HS-27A (cell line): ENCODE measurements at regions not wholly inside any gene's neighbourhood (a gene's known extent, or its start where the extent isn't known, plus 50 kb on each side); places are given as distances from the start of the nearest gene placed in this dataset.
"Not testable (repeated sequence)": the region's sequence is repeated elsewhere in the genome, so short reads cannot be mapped to it uniquely, and the experiment has no call there.

Experiments
- DNase-seq: peaks from one replicate; pipeline ENCODE4 v3.0.0-alpha.2; 2012; ENCODE audit warnings: low read depth, missing footprints

DNA sequence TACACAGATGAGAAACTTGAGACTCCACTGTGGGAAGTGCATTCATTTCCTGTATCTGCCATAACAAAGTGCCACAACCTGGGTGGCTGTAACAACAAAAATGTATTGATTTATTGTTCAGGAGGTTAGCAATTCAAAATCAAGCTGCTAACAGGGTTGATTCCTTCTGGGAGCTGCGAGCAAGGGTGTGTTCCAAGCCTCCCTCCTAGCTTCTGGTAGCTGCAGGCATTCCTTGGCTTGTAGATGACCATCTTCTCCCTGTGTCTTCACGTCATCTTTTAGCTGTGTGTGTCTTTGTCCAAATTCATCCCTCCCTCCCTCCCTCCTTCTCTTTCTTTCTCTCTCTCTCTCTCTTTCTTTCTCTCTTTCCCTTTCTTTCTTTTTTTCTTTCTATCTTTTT is 258.1 kb downstream of the MSX2 start:
- DNase-seq: no peak

GRCh38 chr5:174981416-174981815 is 257.0 kb downstream of the MSX2 start:
- no peak for DNase-seq

- DNase-seq: no peak
Observed at GRCh38 chr5:174980952-174981351, 256.6 kb downstream of the MSX2 start.

DNA sequence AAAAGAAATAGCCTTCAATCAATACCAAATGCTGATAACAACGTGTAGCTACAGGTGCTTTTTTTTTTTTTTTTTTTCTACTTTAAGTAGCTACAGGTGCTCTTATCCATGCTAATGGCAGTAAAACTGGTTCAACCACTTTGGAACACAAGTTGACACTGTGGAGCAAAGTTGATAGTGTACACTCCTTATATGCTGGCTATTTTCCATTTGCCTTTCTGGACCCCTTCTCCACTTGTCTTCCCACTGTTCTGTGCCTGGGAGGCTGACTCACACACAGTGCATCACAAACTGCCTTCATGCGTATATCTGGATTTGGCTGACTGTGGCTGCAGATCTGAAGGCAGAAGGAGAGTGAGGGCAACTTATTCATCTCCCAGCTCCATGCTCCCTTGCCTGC is 247.9 kb downstream of the MSX2 start:
- no peak for DNase-seq

GRCh38 chr5:174971210-174971609 is 246.8 kb downstream of the MSX2 start:
- DNase-seq: no peak

DNA sequence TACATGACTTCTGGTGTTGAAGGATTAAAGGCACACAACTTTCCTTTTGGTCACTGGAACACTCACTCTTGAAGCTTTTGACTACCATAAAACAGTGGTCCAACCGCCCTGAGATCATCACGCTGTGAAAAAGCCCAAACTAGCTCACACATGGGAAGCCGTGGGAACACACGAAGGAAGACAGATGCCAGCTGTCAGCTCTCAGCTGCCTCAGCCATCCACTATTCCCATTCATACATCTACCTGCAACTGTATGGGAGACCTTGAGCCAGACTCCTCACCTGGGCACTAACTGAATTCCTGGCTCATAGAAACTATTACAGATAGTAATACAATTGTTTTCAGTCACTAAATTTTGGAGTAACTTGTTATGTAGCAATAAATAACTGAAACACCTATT is 246.1 kb downstream of the MSX2 start:
- DNase-seq: no peak

- no peak for DNase-seq
Observed at GRCh38 chr5:174953871-174954270, 229.5 kb downstream of the MSX2 start.

- DNase-seq: peak; percentile 8
Observed at GRCh38 chr5:174951151-174951780, 226.9 kb downstream of the MSX2 start.

DNA sequence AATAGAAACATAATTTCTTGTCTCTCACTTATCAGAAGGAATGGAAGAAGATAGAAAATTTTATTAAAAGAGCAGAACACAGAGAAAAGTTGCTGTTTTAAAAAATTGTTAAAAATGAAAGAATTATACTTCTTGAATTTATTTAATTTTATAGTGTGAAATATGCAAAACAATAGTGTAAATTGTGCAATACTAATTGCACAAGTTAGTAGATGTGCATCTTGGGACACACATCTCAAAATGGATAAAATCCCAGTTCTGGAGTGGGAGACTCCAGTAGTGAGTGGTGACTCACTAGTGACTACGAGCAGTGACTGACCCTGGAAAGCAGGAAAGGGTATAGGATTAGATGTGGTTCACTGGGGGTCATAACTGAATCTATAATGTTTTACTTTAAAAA is 223.2 kb downstream of the MSX2 start:
- DNase-seq: no peak

DNA sequence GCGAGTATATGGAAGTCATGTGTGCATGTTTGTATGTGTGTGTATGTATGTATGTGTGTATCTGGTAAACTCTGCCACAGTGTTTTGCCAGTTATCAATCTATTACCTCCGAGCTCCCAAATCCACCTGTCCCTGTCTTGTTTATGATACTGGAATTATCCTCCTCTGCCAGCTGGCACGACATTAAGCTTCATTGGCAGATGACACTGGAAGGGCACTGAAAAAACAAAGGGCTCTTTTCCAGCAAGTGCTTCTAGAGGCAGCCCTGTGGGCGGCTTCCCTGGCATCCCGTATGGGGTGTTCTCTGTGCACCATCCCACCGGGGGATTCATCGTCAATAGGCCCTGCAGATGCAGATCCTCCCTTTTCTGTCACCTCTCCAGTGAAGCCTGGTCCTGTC is 221.5 kb downstream of the MSX2 start:
- no peak for DNase-seq

- DNase-seq: no peak
Observed at GRCh38 chr5:174943785-174944184, 219.4 kb downstream of the MSX2 start.

DNA sequence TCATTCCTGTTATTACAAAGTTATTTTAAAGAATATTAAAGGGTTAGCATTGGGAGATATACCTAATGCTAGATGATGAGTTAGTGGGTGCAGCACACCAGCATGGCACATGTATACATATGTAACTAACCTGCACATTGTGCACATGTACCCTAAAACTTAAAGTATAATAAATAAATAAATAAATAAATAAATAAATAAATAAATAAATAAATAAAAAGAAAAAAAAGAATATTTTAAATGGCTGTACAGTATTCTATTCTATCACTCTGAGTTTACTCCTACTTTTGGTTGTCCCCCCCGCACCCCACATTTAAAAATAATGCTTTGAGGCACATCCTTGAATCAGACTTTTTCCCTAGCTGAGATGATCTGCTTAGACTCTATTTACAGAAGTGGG is 218.6 kb downstream of the MSX2 start:
- DNase-seq: not testable (repeated sequence)

- DNase-seq: no peak
Observed at GRCh38 chr5:174937201-174938123, 213.1 kb downstream of the MSX2 start.

GRCh38 chr5:174935854-174936474 is 211.6 kb downstream of the MSX2 start:
- no peak for DNase-seq

DNA sequence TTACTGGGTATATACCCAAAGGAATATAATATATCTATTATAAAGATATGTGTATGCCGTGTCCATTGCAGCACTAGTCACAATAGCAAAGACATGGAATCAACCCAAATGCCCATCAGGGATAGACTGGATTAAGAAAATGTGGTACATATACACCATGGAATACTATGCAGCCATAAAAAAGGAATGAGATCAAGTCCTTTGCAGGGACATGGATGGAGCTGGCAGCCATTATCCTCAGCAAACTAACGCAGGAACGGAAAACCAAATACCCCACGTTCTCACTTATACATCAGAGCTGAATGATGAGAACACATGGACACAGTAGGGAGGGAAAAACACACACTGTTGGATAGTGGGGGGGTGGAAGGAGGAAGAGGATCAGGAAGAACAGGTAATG is 206.7 kb downstream of the MSX2 start:
- DNase-seq: not testable (repeated sequence)

- no peak for DNase-seq
Observed at GRCh38 chr5:174925586-174925985, 201.2 kb downstream of the MSX2 start.

- no peak for DNase-seq
Observed at GRCh38 chr5:174922955-174923354, 198.6 kb downstream of the MSX2 start.

GRCh38 chr5:174920906-174921550 is 196.6 kb downstream of the MSX2 start:
- DNase-seq: no peak

DNA sequence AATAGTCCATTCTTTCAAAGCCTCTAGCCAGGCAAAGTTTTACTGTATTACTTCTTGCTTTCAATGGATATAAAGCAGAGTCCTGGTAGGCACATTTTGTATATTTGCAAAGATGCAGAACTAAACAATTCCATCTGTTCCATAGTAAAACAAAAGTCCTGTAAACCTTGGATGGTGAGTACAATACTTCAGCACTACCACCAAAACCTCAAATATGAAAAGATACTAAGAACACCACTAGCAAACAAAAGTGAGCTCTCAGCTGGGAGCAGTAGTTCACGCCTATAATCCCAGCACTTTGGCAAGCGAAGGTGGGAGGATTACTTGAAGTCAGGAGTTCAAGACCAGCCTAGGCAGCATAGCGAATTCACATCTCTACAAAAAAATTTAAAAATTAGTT is 195.0 kb downstream of the MSX2 start:
- no peak for DNase-seq

DNA sequence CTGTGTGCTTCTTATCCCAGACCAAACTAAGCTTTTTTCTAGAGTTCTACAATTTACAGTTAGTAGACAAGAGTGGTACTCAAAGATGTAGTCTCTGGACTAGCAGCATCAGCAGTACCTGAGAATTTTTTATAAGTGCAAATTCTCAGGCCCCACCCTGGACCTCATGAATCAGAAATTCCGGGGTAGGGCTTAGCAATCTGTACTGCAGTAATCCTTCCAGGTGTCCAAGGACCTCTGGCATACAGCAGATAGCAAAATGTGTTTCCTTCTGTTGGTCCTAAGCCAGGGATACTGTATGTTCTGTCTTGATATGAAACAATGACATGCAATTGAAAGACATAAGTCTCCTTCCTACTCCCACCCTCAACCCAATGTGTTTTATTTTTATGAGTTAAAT is 194.3 kb downstream of the MSX2 start:
- no peak for DNase-seq

DNA sequence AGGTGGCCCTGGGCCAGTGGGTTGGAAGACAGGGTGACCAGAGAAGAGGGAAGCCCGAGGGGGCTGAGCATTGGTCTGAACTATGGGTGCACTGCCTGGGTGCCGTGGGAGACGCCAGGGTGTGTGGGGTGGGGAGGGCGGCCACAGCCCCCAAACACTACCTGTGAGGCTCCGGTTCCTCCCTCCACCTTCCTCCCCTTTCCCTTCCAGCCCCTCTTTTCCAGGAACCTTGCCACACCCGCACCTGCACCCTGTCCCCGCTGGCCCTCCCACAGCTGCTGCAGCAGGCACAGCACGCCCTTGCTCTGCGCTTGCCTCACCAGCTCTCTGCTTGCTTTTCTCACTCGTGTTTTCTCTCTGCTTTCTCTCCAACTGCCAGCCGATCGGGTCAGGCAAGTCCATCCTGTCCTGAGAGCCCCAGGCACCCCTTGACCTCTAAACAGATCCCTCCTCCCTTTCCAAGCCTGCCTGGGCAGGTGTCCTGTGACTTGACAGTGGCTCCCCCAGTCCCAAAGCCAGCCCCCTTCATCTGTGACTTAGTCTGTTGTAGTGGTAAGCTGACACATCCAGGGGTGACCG is 193.7 kb downstream of the MSX2 start:
- no peak for DNase-seq

GRCh38 chr5:174917435-174917834 is 193.1 kb downstream of the MSX2 start:
- DNase-seq: not testable (repeated sequence)
